ENCODE measurements at regions not wholly inside any gene's neighbourhood (a gene's known extent, or its start where the extent isn't known, plus 50 kb on each side); places are given as distances from the start of the nearest gene placed in this dataset.
"Not testable (repeated sequence)": the region's sequence is repeated elsewhere in the genome, so short reads cannot be mapped to it uniquely, and the experiment has no call there.

GRCh38 chr5:110284121-110284520, 442.4 kb downstream of the TMEM232 start:
- not testable (repeated sequence) for TF ChIP-seq CTCF (IDR thresholded peaks at IDR 0.05; ENCODE audit: insufficient read depth, low read length); REST (IDR thresholded peaks at IDR 0.05; ENCODE audit: insufficient replicate concordance, low read depth); POLR2AphosphoS5 (IDR thresholded peaks at IDR 0.05; ENCODE audit: low read depth); GABPA (IDR thresholded peaks at IDR 0.05; ENCODE audit: low read depth); SPI1 (IDR thresholded peaks at IDR 0.05; ENCODE audit: borderline replicate concordance, low read depth)
